HG03354 (cell line): ENCODE measurements at regions not wholly inside any gene's neighbourhood (a gene's known extent, or its start where the extent isn't known, plus 50 kb on each side); places are given as distances from the start of the nearest gene placed in this dataset.

Experiments used
- ATAC-seq: cut with Tn5 transposase; IDR thresholded peaks from one replicate; pipeline ENCODE4 v1.9.1; 2021; ENCODE audit warnings: mild to moderate bottlenecking; ENCODE audit not compliant: unreplicated experiment, poor library complexity, severe bottlenecking

GRCh38 chr12:97903356-97903755 lies 440.8 kb downstream of the RMST start:
- ATAC-seq: no peak

GRCh38 chr12:97907504-97907903 lies 444.9 kb downstream of the RMST start:
- no peak for ATAC-seq

GRCh38 chr12:97910559-97910958 lies 448.0 kb downstream of the RMST start:
- no peak for ATAC-seq

GRCh38 chr12:97912943-97913342 lies 450.3 kb downstream of the RMST start:
- ATAC-seq: no peak

- no peak for ATAC-seq
Observed at GRCh38 chr12:97921979-97922722, 459.5 kb downstream of the RMST start.

- no peak for ATAC-seq
Observed at GRCh38 chr12:97923546-97923945, 460.9 kb downstream of the RMST start.

- no peak for ATAC-seq
Observed at GRCh38 chr12:97924122-97924521, 461.5 kb downstream of the RMST start.

GRCh38 chr12:97927977-97928376 lies 465.4 kb downstream of the RMST start:
- ATAC-seq: no peak

GRCh38 chr12:97936165-97936564 lies 473.6 kb downstream of the RMST start:
- ATAC-seq: no peak

GRCh38 chr12:97938031-97938430 lies 475.4 kb downstream of the RMST start:
- ATAC-seq: no peak

- ATAC-seq: no peak
Observed at GRCh38 chr12:97939156-97939555, 476.6 kb downstream of the RMST start.

GRCh38 chr12:97940105-97940504 lies 477.5 kb downstream of the RMST start:
- no peak for ATAC-seq

- no peak for ATAC-seq
Observed at GRCh38 chr12:97940629-97941028, 478.0 kb downstream of the RMST start.

GRCh38 chr12:97941686-97942354 lies 479.2 kb downstream of the RMST start:
- no peak for ATAC-seq

- no peak for ATAC-seq
Observed at GRCh38 chr12:97943359-97943758, 480.8 kb downstream of the RMST start.

GRCh38 chr12:97944576-97944975 lies 482.0 kb downstream of the RMST start:
- ATAC-seq: no peak

GRCh38 chr12:97946701-97947100 lies 484.1 kb downstream of the RMST start:
- no peak for ATAC-seq

- ATAC-seq: no peak
Observed at GRCh38 chr12:97948591-97948990, 486.0 kb downstream of the RMST start.

- no peak for ATAC-seq
Observed at GRCh38 chr12:97951239-97951638, 488.6 kb downstream of the RMST start.

GRCh38 chr12:97951717-97952116 lies 489.1 kb downstream of the RMST start:
- ATAC-seq: no peak

GRCh38 chr12:97957109-97957508 lies 494.5 kb downstream of the RMST start:
- no peak for ATAC-seq
